Panc1 (cell line): ENCODE measurements at regions not wholly inside any gene's neighbourhood (a gene's known extent, or its start where the extent isn't known, plus 50 kb on each side); places are given as distances from the start of the nearest gene placed in this dataset.

Experiments used
- ATAC-seq: fragments of 200-7000 bp; cut with Tn5 transposase; 2 replicates; pipeline ENCODE4 v1.9.1; 2020; ENCODE audit warnings: mild to moderate bottlenecking, moderate library complexity
- BruUV-seq: library from RNA; stranded (reverse); fragments of 400-500 nt; replicated peaks from 2 replicates; lab custom pipeline; 2021; lab: Mats Ljungman, UMichigan
- CTCF ChIA-PET: fragments of 300-600 bp; sonication (Branson Sonifier 250); formaldehyde crosslinking; loops from one replicate; lab custom pipeline; 2022; ENCODE audit warnings: antibody characterized with exemption; lab: Charles Lee
- POLR2A ChIA-PET: fragments of 300-600 bp; sonication (Branson Sonifier 250); formaldehyde crosslinking; loops from one replicate; lab custom pipeline; 2022; ENCODE audit warnings: antibody characterized with exemption; lab: Charles Lee
- DNase-seq: peaks from one replicate; pipeline ENCODE4 v3.0.0-alpha.2; 2010; ENCODE audit warnings: low read depth, low spot score
- H3K27ac ChIP-seq: 2 replicates; pipeline ENCODE4 v1.5.1; 2011; ENCODE audit warnings: mild to moderate bottlenecking, low read length, inconsistent platforms
- H3K27me3 ChIP-seq: fragments of 200-500 bp; sonication (Bioruptor generic); 2 replicates; pipeline ENCODE4 v1.6.0; 2014; ENCODE audit warnings: low read length, inconsistent platforms; ENCODE audit not compliant: control insufficient read depth, insufficient read depth
- H3K36me3 ChIP-seq: fragments of 200-500 bp; sonication (Bioruptor generic); 2 replicates; pipeline ENCODE4 v1.5.1; 2014; ENCODE audit warnings: inconsistent platforms, mild to moderate bottlenecking, low read length, moderate library complexity; ENCODE audit not compliant: control insufficient read depth, insufficient read depth
- H3K4me1 ChIP-seq: 2 replicates; pipeline ENCODE4 v1.5.1; 2011; ENCODE audit warnings: inconsistent platforms, mild to moderate bottlenecking, low read length, moderate library complexity; ENCODE audit not compliant: control insufficient read depth, insufficient read depth
- H3K4me3 ChIP-seq, 2 experiments: 2 replicates each; pipeline ENCODE4 v1.5.1; 2011 to 2012; ENCODE audit warnings: low read depth in 2 of 2, low read length in 2 of 2, mild to moderate bottlenecking in 2 of 2, inconsistent platforms in 1 of 2, moderate library complexity in 1 of 2
- H3K9me3 ChIP-seq: fragments of 200-500 bp; sonication (Bioruptor generic); 2 replicates; pipeline ENCODE4 v1.5.1; 2014; ENCODE audit warnings: low read depth, mild to moderate bottlenecking, inconsistent platforms, low read length, moderate library complexity; ENCODE audit not compliant: control insufficient read depth, insufficient read depth
- CTCF ChIP-seq: fragments of 450-650 bp; IDR thresholded peaks from 2 replicates; pipeline ENCODE4 v1.5.1; 2017; ENCODE audit warnings: mild to moderate bottlenecking
- POLR2AphosphoS5 ChIP-seq: IDR thresholded peaks from 2 replicates; pipeline ENCODE4 v1.6.1; 2012; ENCODE audit warnings: mild to moderate bottlenecking, low read depth, low read length, moderate library complexity
- REST ChIP-seq, 2 experiments: IDR thresholded peaks; 2 replicates each; pipeline ENCODE4 v1.6.1; 2011 to 2012; ENCODE audit warnings: low read depth in 2 of 2, control low read depth in 1 of 2, low read length in 1 of 2, mild to moderate bottlenecking in 1 of 2, moderate library complexity in 1 of 2; ENCODE audit not compliant: insufficient read depth in 1 of 2
- SIN3A ChIP-seq: IDR thresholded peaks from 2 replicates; pipeline ENCODE4 v1.6.1; 2012; ENCODE audit warnings: low read depth, mild to moderate bottlenecking, low read length, moderate library complexity, borderline replicate concordance; ENCODE audit not compliant: insufficient read depth
- TCF7L2 ChIP-seq: IDR thresholded peaks from 2 replicates; pipeline ENCODE4 v1.6.1; 2011; ENCODE audit warnings: mild to moderate bottlenecking, low read depth, low read length, inconsistent platforms
- in situ Hi-C: cut with HindIII; loops from 2 replicates; pipeline ENCODE4 v1.10.0; 2016; ENCODE audit warnings: low sequenced_read_pairs, low pct_unique_long_range_greater_than_20kb
- intact Hi-C: fragments of 100-400 bp; cut with micrococcal nuclease; formaldehyde crosslinking; loops from one replicate; pipeline ENCODE4 v1.10.0; 2022; ENCODE audit not compliant: unreplicated experiment

GRCh38 chr3:70728311-70728710 is 415.9 kb upstream of the MDFIC2 start:
- Histone ChIP-seq H3K4me3 (no peak overlapping the region), H3K4me1 (no peaks in the 10 kb centered on the region), H3K27me3 (no peaks in the 10 kb centered on the region), H3K36me3 (no peaks in the 10 kb centered on the region), H3K9me3 (no peaks in the 10 kb centered on the region), H3K27ac (no peak overlapping the region)
- POLR2A ChIA-PET: no interaction called here
- no peak for ATAC-seq
- in situ Hi-C loops (no loop called here), intact Hi-C loops (no loop called here)
- CTCF ChIA-PET: no interaction called here
- no peak for DNase-seq
- no TSS peak for BruUV-seq
- TF ChIP-seq POLR2AphosphoS5 (no peak), TCF7L2 (no peak), REST (IDR thresholded peaks at IDR 0.05; ENCODE audit: insufficient read depth in 1 of 2, low read depth in 2 of 2, low read length in 1 of 2) (no peak), SIN3A (no peak), CTCF (no peak)

- Histone ChIP-seq H3K4me1 (no peaks in the 10 kb centered on the region), H3K27me3 (no peaks in the 10 kb centered on the region), H3K27ac (no peak overlapping the region), H3K4me3 (no peak overlapping the region), H3K9me3 (no peaks in the 10 kb centered on the region), H3K36me3 (no peaks in the 10 kb centered on the region)
- ChIA-PET CTCF (no interaction called here), POLR2A (no interaction called here)
- no peak for TF ChIP-seq CTCF
- no peak for TF ChIP-seq TCF7L2
- no peak for TF ChIP-seq SIN3A
- no peak for TF ChIP-seq POLR2AphosphoS5
- no peak for TF ChIP-seq REST (IDR thresholded peaks at IDR 0.05; ENCODE audit: insufficient read depth in 1 of 2, low read depth in 2 of 2, low read length in 1 of 2)
- BruUV-seq: no TSS peak
- ATAC-seq (no peak), DNase-seq (no peak)
- in situ Hi-C loops (no loop called here), intact Hi-C loops (no loop called here)
These were observed 414.5 kb upstream of the MDFIC2 start for GRCh38 chr3:70726961-70727360.
